Activated naive CD4-positive, alpha-beta T cell treated with anti-CD3 and anti-CD28 coated beads, Interleukin-2, amount 50 U/mL, for 72 hours (primary cell): ENCODE measurements at regions not wholly inside any gene's neighbourhood (a gene's known extent, or its start where the extent isn't known, plus 50 kb on each side); places are given as distances from the start of the nearest gene placed in this dataset.
"Not testable (repeated sequence)": the region's sequence is repeated elsewhere in the genome, so short reads cannot be mapped to it uniquely, and the experiment has no call there.

Source experiments
- ATAC-seq, 2 donors: fragments of 150-1000 bp; cut with Tn5 transposase; 2 replicates each; pipeline ENCODE4 v1.10.0; 2021; ENCODE audit warnings: mild to moderate bottlenecking in 2 of 2, moderate library complexity in 2 of 2
- DNase-seq, 2 donors: peaks; one replicate each; pipeline ENCODE4 v3.0.0; 2021 to 2022; ENCODE audit warnings: low spot score in 2 of 2
- H3K27ac Mint-ChIP-seq, 2 donors: one replicate each; pipeline ENCODE4 v1.8.0; 2022; ENCODE audit warnings: mild to moderate bottlenecking in 2 of 2, mixed read lengths in 2 of 2
- H3K36me3 Mint-ChIP-seq, 2 donors: one replicate each; pipeline ENCODE4 v1.8.0; 2022; ENCODE audit warnings: mixed read lengths in 2 of 2
- H3K9me3 Mint-ChIP-seq, 2 donors: one replicate each; pipeline ENCODE4 v1.8.0; 2022; ENCODE audit warnings: mixed read lengths in 2 of 2

DNA sequence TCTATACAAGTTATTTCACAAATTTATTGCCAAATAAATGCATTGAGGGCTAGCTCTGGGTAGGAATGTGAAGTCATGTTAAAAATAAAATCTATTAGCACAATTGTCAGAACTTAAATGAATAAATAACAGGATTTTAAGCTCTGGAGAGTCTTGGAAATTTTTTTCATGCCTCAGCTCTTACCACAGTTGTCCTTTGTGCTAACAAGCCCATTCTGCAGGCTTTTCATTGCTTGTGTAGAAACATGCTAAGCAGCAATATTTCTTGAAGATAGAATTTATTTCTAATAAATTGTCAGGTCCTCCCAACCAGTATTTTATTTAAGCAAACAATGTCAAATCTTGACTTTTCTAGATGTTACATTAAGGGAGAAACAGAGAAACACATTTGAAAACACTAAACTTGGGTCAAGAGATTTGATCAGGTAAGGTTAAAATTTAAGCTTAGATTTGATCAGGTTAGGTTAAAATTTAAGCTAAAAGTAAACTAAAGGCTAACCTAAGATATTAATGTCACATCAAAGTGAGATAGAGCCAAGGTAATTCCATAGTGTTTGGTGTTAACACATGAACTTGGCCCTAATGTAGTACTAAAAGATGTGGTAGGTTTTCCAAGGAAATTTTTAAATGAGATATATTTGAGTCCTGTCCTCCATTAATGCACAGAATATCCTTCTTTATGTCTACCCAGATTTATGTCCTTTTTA is 179.1 kb upstream of the IL1RAPL1 start:
- no peak overlapping the region for H3K27ac Mint-ChIP-seq

DNA sequence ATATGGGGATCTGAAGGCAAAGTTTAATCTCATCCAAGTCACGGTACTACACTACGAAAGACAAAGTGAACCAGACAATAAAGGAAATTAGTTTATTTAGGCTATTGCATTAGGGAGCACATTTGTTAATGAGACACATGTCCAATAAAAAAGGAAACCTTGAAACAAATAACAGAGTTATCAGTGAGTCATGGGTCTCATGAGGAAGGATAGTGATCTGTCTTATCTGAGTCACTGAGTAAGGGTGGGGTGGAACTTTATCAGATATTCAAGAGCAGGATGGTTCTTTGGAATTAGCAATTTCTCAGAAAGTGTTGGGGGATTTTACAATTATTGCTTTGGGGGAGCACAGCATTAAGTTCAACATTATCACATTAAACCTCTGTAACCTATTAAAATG is 188.9 kb upstream of the IL1RAPL1 start:
- Mint-ChIP-seq H3K27ac (no peak overlapping the region), H3K36me3 (no peaks in the 10 kb centered on the region), H3K9me3 (no peaks in the 10 kb centered on the region)
- DNase-seq (no peak), ATAC-seq (no peak)

More for the DNA sequence above, 179.1 kb upstream of the IL1RAPL1 start:
- H3K9me3 Mint-ChIP-seq, result peaks cover 4 to 5% of the 10 kb centered on the region in 2 donors
- ATAC-seq (no peak), DNase-seq (no peak)
- H3K36me3 Mint-ChIP-seq, result no peaks in the 10 kb centered on the region

DNA sequence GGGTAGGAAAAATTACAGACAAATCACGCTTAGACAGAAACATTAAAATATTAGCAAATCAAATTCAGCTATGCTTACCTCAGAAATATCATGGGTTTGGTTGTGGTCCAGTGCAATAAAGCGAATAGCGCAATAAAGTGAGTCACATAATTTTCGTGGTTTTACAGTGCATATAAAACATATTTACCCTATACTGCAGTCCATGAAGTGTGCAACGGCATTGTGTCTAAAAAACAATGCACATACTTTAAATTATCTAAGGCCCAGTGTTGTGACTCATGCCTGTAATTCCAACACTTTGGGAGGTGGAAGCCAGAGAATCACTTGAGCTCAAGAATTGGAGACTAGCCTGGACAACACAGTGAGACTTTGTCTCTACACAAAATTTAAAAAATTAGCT is 195.7 kb upstream of the IL1RAPL1 start:
- DNase-seq, result no peak
- no peaks in the 10 kb centered on the region for H3K36me3 Mint-ChIP-seq
- ATAC-seq, result no peak
- no peaks in the 10 kb centered on the region for H3K9me3 Mint-ChIP-seq
- no peak overlapping the region for H3K27ac Mint-ChIP-seq

DNA sequence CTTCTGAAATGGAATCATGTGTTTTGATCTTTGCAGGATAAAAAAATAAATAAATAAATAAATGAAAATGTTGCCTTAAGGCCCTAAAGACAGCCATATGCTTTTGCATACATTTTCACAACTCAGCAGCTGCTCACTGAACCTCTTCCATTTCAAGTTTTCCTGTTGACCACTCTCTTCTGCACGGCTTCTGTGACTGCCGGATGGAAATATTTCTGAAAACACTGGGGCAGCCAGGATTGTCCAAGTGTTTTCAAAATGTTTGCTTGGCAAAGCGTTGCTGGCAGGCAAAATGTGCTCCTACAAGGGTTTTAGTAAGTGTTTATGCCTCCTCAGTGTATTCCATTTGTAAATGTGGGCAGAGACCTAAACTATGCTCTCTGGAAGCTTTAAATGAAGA is 208.1 kb upstream of the IL1RAPL1 start:
- DNase-seq, result no peak
- Mint-ChIP-seq H3K27ac (no peak overlapping the region), H3K9me3 (peaks cover 6 to 10% of the 10 kb centered on the region in 2 donors), H3K36me3 (no peaks in the 10 kb centered on the region)
- ATAC-seq, result no peak

DNA sequence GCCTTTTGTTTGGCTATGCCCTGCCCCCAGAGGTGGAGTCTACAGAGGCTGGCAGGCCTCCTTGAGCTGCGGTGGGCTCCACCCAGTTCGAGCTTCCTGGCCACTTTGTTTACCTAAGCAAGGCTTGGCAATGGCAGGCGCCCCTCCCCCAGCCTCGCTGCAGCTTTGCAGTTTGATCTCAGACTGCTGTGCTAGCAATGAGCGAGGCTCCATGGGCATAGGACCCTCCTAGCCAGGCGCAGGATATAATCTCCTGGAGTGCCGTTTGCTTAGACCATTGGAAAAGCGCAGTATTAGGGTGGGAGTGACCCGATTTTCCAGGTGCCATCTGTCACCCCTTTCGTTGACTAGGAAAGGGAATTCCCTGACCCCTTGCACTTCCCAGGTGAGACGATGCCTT is 219.6 kb upstream of the IL1RAPL1 start:
- not testable (repeated sequence) for H3K36me3 Mint-ChIP-seq, ATAC-seq, DNase-seq, H3K27ac Mint-ChIP-seq, H3K9me3 Mint-ChIP-seq

DNA sequence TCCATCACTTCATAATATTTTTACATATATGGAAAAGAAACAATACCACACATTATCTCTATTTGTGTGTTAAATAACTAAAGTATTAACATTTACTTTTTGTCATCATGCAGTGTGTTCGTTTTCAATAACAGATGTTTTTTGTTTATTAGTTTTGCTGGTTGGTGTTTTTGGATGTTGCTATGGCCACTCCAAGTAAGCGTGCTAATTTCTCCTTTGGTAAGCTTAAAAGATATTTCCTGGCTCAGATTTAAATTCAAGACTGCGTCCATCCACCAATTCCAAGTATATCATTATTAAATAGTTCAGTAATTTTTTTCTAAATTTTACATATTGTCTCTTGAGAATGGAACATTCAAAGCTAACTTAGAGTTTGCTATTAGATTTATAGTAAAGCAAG is 235.4 kb upstream of the IL1RAPL1 start:
- peaks cover 4 to 11% of the 10 kb centered on the region in 2 donors for H3K9me3 Mint-ChIP-seq
- no peak overlapping the region for H3K27ac Mint-ChIP-seq
- H3K36me3 Mint-ChIP-seq, result no peaks in the 10 kb centered on the region
- DNase-seq (no peak), ATAC-seq (no peak)

DNA sequence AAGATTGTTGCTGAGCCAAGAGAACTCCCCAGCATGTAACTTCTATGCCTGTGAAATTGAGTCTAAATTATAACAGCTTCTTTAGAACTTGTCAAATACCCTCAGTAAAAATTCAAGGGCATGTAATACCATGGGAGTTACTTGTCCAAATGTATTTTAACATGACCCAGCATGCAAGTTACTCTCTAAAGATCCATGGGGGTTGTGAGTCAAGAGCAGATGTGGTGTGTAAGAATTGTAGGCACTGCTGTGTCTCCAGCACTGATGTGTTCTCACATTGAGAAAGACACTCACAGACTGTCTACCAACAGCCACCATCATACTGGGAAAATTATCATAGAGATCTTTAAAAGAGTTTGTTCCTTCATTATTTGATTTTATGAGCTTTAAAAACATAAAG is 237.4 kb upstream of the IL1RAPL1 start:
- peaks cover 0 to 3% of the 10 kb centered on the region in 2 donors for H3K9me3 Mint-ChIP-seq
- H3K36me3 Mint-ChIP-seq, result no peaks in the 10 kb centered on the region
- DNase-seq, result no peak
- H3K27ac Mint-ChIP-seq, result no peak overlapping the region
- ATAC-seq, result no peak

DNA sequence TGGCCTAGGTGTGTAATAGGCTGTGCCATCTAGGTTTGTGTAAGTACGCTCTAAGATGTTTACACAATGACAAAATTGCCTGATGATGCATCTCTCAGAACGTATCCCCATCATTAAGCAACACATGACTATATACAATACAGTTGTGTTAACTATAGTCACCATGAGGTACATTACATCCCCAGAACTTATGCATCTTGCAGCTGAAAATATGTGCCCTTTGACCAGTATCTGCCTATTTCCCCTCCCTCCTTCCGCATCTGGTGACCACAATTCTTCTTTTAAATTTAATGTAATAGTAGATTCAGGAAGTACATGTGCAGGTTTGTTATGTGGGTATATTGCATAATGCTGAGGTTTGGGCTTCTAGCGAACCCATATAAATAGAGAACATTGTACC is 239.8 kb upstream of the IL1RAPL1 start:
- H3K27ac Mint-ChIP-seq, result no peak overlapping the region
- DNase-seq, result no peak
- ATAC-seq, result no peak
- H3K36me3 Mint-ChIP-seq, result no peaks in the 10 kb centered on the region
- H3K9me3 Mint-ChIP-seq, result peaks cover 0 to 3% of the 10 kb centered on the region in 2 donors

DNA sequence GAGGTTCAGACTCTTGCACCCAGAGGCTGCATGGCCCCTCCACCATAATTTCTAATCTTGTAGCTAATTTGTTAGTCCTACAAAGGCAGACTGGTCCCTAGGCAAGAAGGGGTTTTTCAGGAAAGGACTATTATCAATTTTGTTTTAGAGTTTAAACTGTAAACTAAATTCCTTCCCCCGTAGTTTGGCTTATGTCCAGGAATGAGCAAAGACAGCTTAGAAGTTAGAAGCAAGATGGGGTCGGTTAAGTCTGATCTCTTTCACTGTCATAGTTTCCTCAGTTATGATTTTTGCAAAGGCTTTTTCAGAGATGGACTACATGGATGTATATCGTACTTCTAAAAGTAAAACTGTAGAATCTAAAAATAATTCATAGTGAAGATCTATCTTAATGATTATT is 258.1 kb upstream of the IL1RAPL1 start:
- no peak for ATAC-seq
- Mint-ChIP-seq H3K27ac (no peak overlapping the region), H3K36me3 (no peaks in the 10 kb centered on the region), H3K9me3 (peaks cover 0 to 18% of the 10 kb centered on the region in 2 donors)
- no peak for DNase-seq

DNA sequence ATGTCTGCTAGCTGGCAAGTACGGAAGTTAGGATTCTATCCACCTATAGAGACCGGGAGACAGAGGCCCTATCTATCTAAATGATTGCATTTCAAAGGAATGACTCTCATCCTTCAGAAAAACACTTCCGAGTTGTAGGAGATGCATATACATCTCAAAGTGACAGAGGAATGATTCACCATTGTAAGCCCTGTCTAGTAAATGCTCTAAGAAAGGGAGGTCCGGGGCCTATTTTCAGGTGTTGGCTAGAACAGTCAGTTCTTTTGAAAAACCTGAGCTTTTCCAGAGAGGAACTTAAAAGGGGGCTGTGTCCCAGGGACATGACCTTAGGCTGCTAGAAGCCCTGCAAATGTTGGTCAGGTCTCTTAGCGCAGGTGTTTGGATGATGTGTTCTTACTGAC is 262.9 kb upstream of the IL1RAPL1 start:
- Mint-ChIP-seq H3K36me3 (no peaks in the 10 kb centered on the region), H3K27ac (no peak overlapping the region), H3K9me3 (peaks cover 5 to 27% of the 10 kb centered on the region in 2 donors)
- ATAC-seq (no peak), DNase-seq (no peak)

DNA sequence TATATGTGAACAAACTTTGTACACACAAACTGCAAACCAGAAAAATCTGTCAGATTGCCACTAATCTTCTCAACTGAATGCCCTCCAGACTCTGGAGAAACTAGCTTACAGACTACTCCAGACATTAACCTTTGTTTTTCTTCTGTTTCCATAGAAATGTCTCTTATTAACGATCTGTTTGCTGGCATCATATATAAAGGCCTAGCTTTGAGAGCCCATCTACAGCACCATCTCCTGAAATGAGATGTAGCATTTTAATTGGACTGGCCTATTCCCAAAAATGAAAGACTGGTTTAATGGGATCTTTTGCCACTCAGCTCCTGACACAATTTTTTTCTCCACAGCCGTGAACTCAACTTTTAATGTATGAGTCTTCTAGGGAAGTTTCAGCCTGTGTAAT is 266.0 kb upstream of the IL1RAPL1 start:
- ATAC-seq (no peak), DNase-seq (no peak)
- Mint-ChIP-seq H3K27ac (no peak overlapping the region), H3K36me3 (no peaks in the 10 kb centered on the region), H3K9me3 (peaks cover 7 to 17% of the 10 kb centered on the region in 2 donors)

DNA sequence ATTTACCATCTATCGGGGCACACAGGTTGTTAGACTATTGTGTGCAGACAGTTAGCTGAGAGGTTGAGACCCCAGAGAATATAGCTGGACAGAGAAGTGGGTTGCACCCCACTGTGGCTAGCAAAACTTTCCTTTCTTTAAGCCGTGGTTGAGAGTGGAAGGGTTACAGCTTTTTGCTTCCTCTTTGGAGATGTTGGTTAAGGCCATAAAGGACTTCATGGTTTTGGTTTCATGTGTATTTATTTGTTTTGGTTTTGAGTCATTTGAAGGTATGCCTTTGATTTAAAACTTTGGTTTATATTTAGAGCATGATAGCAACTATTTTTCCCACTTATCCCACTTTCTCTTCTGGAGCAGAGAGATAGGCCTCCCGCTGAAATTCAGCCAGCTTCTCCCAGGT is 274.3 kb upstream of the IL1RAPL1 start:
- DNase-seq, result no peak
- ATAC-seq, result no peak
- Mint-ChIP-seq H3K36me3 (no peaks in the 10 kb centered on the region), H3K27ac (no peak overlapping the region), H3K9me3 (peaks cover 3 to 4% of the 10 kb centered on the region in 2 donors)

DNA sequence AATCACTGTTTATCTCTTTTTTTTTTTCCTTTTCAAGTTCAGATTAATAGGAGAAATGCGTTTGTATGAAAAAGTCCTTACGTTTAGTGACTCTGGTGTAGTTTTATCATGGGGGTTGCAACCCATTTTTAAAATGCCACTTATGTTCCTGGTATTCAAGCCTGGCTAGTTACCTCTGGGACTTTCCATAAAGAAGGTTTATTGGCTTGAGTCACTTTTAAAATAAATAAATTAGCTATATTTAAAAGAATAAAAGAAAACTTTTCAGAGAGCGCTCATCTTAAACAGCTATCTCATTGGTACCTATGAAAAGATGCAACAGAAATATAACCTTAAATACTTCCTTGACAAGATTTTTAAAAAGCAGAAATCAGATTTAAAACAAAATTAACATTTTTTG is 275.0 kb upstream of the IL1RAPL1 start:
- H3K36me3 Mint-ChIP-seq, result no peaks in the 10 kb centered on the region
- H3K27ac Mint-ChIP-seq, result no peak overlapping the region
- ATAC-seq (no peak), DNase-seq (no peak)
- peaks cover 3 to 4% of the 10 kb centered on the region in 2 donors for H3K9me3 Mint-ChIP-seq

DNA sequence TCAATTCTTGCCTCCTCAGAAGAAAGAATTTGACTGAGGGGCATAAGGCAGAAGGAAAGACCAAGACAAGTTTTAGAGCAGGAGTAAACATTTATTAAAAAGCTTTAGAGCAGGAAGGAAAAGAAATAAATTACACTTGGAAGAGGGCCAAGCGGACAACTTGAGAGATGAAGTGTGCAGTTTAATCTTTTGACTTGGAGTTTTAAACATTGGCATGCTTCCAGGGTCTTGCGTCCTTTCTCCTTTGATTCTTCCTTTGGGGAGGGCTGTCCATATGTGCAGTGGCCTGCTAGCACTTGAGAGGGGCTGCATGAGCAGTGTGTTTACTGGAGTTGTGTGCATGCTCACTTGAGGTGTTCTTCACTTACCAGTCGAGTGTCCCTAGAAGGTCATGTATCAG is 275.8 kb upstream of the IL1RAPL1 start:
- no peak for ATAC-seq
- Mint-ChIP-seq H3K36me3 (no peaks in the 10 kb centered on the region), H3K9me3 (peaks cover 3 to 7% of the 10 kb centered on the region in 2 donors), H3K27ac (no peak overlapping the region)
- DNase-seq, result no peak

DNA sequence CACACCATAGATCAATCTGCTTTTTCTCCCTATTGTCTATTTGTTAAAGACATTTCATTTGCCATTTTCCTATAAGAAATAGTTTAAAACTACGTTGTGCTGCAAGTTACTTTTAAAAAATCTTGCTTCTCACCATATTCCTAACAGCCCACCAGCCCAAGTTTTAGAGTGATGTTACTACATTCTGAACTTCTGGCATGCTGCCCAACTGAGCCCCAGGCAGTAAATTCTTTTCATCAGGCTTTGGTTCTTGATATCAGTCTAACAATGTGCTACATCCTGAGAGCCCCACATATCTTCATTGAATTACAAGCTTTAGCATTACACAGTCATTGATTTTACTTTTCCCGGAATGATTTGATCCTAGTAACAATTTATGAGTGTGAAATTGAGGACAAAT is 283.8 kb upstream of the IL1RAPL1 start:
- peaks cover 0 to 4% of the 10 kb centered on the region in 2 donors for H3K9me3 Mint-ChIP-seq
- no peak for ATAC-seq
- H3K36me3 Mint-ChIP-seq, result no peaks in the 10 kb centered on the region
- H3K27ac Mint-ChIP-seq, result no peak overlapping the region
- no peak for DNase-seq

DNA sequence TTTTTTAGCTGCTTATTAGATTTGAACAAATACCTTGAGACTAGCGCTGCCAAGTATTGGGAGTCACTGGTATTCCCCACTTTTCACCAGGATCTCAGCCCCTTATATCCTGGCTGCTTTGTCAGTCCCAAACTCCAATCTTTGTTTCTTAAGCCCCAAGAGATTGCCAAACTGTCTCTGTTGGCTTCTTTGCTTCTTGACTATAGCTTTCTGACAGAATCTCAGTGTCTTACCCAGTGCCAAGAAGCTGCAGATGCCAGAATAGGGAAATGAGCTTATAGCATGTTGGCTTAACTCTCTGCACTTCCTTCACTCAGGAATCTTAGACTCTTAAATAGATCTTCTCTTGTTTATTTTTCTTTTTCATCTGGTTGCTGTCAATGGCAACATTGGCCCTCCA is 297.5 kb upstream of the DCAF8L1 start:
- no peak overlapping the region for H3K27ac Mint-ChIP-seq
- ATAC-seq (no peak), DNase-seq (no peak)
- no peaks in the 10 kb centered on the region for H3K36me3 Mint-ChIP-seq
- no peaks in the 10 kb centered on the region for H3K9me3 Mint-ChIP-seq

DNA sequence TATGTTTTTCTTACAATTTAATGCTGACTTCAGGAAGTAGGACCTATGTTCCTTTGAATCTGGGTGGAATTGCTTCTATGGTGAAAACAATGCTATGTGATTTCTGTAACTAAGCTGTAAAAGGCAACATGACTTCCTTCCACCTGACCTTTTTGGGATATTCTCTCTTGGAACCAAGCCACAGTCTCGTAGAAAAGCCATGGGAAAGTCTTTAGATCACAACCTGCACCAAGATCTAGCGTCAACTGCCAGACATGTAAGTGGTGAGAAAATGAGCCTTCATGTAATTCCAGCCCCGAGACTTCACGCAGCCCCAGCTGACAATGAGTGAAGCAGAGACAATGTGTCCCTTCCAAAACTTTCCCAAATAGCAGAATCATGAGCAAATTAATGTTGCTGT is 297.0 kb upstream of the DCAF8L1 start:
- no peaks in the 10 kb centered on the region for H3K36me3 Mint-ChIP-seq
- DNase-seq, result no peak
- H3K27ac Mint-ChIP-seq, result no peak overlapping the region
- ATAC-seq, result no peak
- H3K9me3 Mint-ChIP-seq, result no peaks in the 10 kb centered on the region

DNA sequence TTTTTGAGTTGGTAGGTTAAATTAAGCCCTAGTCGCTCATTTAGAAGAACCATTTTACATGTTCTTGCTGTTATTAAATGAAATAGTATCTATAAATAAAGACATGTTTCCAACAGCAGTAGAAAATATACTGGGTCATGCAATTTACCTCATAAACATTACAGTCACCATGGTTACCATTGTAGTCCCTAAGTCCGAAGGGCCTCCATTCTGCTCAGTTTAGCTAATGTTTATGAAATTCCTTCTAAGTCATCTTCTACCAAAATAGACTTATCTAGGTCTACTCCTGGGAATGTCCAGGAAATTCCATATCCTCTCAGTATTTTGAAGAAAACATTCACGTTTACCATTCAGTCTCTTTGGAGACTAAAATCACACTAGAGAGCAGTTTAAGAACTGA is 292.5 kb upstream of the DCAF8L1 start:
- no peak overlapping the region for H3K27ac Mint-ChIP-seq
- DNase-seq, result no peak
- no peaks in the 10 kb centered on the region for H3K9me3 Mint-ChIP-seq
- no peaks in the 10 kb centered on the region for H3K36me3 Mint-ChIP-seq
- no peak for ATAC-seq

DNA sequence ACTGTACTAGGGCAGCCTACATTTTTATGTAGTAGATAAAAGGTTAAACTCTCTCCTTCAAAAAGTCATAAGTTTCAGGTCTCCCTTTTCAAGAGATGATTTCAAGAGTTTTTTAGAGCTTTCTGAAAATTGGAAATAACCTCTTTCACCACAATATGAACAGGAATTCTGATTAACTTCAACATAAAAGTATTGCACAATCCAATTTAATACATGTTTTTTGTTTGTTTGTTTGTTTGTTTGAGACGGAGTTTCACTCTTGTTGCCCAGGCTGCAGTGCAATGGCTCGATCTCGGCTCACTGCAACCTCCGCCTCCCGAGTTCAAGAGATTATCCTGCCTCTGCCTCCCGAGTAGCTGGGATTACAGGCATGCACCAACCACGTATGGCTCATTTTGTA is 265.4 kb upstream of the DCAF8L1 start:
- no peak for DNase-seq
- ATAC-seq, result no peak
- no peak overlapping the region for H3K27ac Mint-ChIP-seq
- H3K9me3 Mint-ChIP-seq, result no peaks in the 10 kb centered on the region
- no peaks in the 10 kb centered on the region for H3K36me3 Mint-ChIP-seq
